Naive thymus-derived CD4-positive, alpha-beta T cell (primary cell): ENCODE measurements at regions not wholly inside any gene's neighbourhood (a gene's known extent, or its start where the extent isn't known, plus 50 kb on each side); places are given as distances from the start of the nearest gene placed in this dataset.
A peak's percentile ranks its signal among the peaks of the same experiment; 100 is the strongest.

ENCODE experiments used
- ATAC-seq: fragments of 150-1000 bp; cut with Tn5 transposase; 2 replicates; pipeline ENCODE4 v1.10.0; 2021; ENCODE audit warnings: mild to moderate bottlenecking, moderate library complexity
- CTCF ChIA-PET: fragments of 350-600 bp; sonication (Branson Sonifier 250); formaldehyde crosslinking; loops from one replicate; lab custom pipeline; 2021; ENCODE audit warnings: antibody characterized with exemption; lab: Charles Lee
- POLR2A ChIA-PET: fragments of 350-600 bp; sonication (Branson Sonifier 250); formaldehyde crosslinking; loops from one replicate; lab custom pipeline; 2021; ENCODE audit warnings: antibody characterized with exemption, inconsistent platforms; lab: Charles Lee
- DNase-seq, 9 donors: peaks; one replicate each; pipeline versions ENCODE4 v3.0.0 to v3.0.0-alpha.2; 2020 to 2022; ENCODE audit warnings: mixed read lengths in 1 of 9
- H3K27ac ChIP-seq: one replicate; pipeline ENCODE4 v1.7.0; 2013; ENCODE audit warnings: mild to moderate bottlenecking, low read depth, low read length, moderate library complexity
- H3K27me3 ChIP-seq, 2 donors: one replicate each; pipeline ENCODE4 v1.7.0; 2013; ENCODE audit warnings: low read length in 2 of 2, mild to moderate bottlenecking in 2 of 2, moderate library complexity in 2 of 2; ENCODE audit not compliant: control insufficient read depth in 2 of 2, insufficient read depth in 2 of 2
- H3K36me3 ChIP-seq, 3 experiments: 1 replicate in 2 of 3; 2 replicates in 1 of 3; pipeline ENCODE4 v1.7.0; 2013; ENCODE audit warnings: low read length in 3 of 3, mild to moderate bottlenecking in 3 of 3, moderate library complexity in 1 of 3; ENCODE audit not compliant: insufficient read depth in 3 of 3, control insufficient read depth in 2 of 3
- H3K4me1 ChIP-seq, 2 donors: one replicate each; pipeline ENCODE4 v1.7.0; 2013; ENCODE audit warnings: low read length in 2 of 2, mild to moderate bottlenecking in 2 of 2, moderate library complexity in 1 of 2; ENCODE audit not compliant: control insufficient read depth in 2 of 2, insufficient read depth in 2 of 2
- H3K4me3 ChIP-seq: 2 replicates; pipeline ENCODE4 v1.7.0; 2013; ENCODE audit warnings: mild to moderate bottlenecking, low read length
- H3K9me3 ChIP-seq, 3 experiments: 1 replicate in 2 of 3; 2 replicates in 1 of 3; pipeline ENCODE4 v1.7.0; 2013; ENCODE audit warnings: low read length in 3 of 3; ENCODE audit not compliant: control insufficient read depth in 2 of 3
- H3K27ac Mint-ChIP-seq, 9 donors: one replicate each; pipeline ENCODE4 v1.8.0; 2020 to 2022; ENCODE audit warnings: mixed read lengths in 9 of 9, mild to moderate bottlenecking in 8 of 9, moderate library complexity in 5 of 9, inconsistent platforms in 2 of 9
- H3K27me3 Mint-ChIP-seq, 5 donors: one replicate each; pipeline ENCODE4 v1.8.0; 2021 to 2022; ENCODE audit warnings: mixed read lengths in 5 of 5, mild to moderate bottlenecking in 1 of 5
- H3K36me3 Mint-ChIP-seq, 5 donors: one replicate each; pipeline ENCODE4 v1.8.0; 2020 to 2022; ENCODE audit warnings: mixed read lengths in 5 of 5, mild to moderate bottlenecking in 3 of 5, inconsistent platforms in 1 of 5
- H3K4me1 Mint-ChIP-seq, 7 donors: one replicate each; pipeline ENCODE4 v1.8.0; 2020 to 2022; ENCODE audit warnings: mixed read lengths in 7 of 7, mild to moderate bottlenecking in 3 of 7, inconsistent platforms in 1 of 7
- H3K4me3 Mint-ChIP-seq, 10 donors: one replicate each; pipeline ENCODE4 v1.8.0; 2020 to 2022; ENCODE audit warnings: mild to moderate bottlenecking in 10 of 10, mixed read lengths in 10 of 10, moderate library complexity in 6 of 10, inconsistent platforms in 2 of 10
- H3K9me3 Mint-ChIP-seq, 11 donors: one replicate each; pipeline ENCODE4 v1.8.0; 2020 to 2022; ENCODE audit warnings: mixed read lengths in 11 of 11, mild to moderate bottlenecking in 4 of 11, inconsistent platforms in 1 of 11, moderate library complexity in 1 of 11
- intact Hi-C, 2 donors: fragments of 100-400 bp; cut with micrococcal nuclease; formaldehyde crosslinking; loops; one replicate each; pipeline ENCODE4 v1.15.1; 2023

DNA sequence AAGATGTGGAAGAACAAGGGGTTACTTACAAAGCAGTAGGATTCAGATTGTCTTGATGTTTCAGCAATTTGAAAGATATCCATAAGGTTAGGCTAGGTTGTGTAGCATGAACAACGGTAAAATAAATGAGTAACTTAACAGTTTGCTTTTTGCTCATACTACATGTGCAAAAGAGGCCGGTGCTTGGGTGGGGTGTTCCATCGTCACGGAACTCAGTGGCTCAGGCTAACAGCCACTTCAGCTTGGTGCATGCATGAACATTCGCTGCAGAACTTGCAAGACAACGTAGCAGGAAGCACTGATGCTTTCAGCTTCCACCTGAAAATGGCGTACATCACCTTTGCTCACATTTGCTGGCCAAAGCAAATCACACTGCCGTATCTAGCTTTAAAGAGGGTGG, 407.3 kb upstream of the CDH20 start:
- POLR2A ChIA-PET = no interaction called here
- Mint-ChIP-seq H3K9me3 (peaks cover 0 to 16% (median 1%) of the 10 kb centered on the region in 11 donors), H3K36me3 (no peaks in the 10 kb centered on the region), H3K27ac (no peak overlapping the region), H3K4me1 (no peaks in the 10 kb centered on the region), H3K27me3 (no peaks in the 10 kb centered on the region), H3K4me3 (no peak overlapping the region)
- Histone ChIP-seq H3K4me3 (no peak overlapping the region), H3K27ac (no peak overlapping the region), H3K27me3 (no peaks in the 10 kb centered on the region), H3K9me3 (no peaks in the 10 kb centered on the region), H3K4me1 (no peaks in the 10 kb centered on the region), H3K36me3 (no peaks in the 10 kb centered on the region)
- intact Hi-C loops = no loop called here
- DNase-seq (no peak), ATAC-seq (no peak)
- CTCF ChIA-PET = no interaction called here

DNA sequence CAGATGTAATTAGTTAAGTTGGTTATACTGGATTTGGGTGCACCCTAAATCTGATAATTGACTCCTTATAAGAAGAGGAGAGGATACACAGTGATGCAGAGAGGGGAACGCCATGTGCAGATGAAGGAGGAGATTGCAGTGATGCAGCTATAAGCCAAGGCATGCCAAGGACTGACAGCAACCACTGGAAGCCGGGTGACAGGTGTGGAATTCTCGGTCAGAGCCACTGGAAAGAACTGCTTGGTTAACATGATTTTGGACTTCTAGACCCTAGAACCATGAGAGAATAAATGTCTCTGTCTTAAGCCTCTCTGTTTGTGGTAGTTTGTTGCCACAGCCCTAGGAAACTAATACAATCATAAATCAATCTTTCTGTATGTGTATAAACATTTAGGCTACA, 403.3 kb upstream of the CDH20 start:
- H3K36me3 ChIP-seq = no peaks in the 10 kb centered on the region
- POLR2A ChIA-PET = no interaction called here
- H3K36me3 Mint-ChIP-seq = no peaks in the 10 kb centered on the region

DNA sequence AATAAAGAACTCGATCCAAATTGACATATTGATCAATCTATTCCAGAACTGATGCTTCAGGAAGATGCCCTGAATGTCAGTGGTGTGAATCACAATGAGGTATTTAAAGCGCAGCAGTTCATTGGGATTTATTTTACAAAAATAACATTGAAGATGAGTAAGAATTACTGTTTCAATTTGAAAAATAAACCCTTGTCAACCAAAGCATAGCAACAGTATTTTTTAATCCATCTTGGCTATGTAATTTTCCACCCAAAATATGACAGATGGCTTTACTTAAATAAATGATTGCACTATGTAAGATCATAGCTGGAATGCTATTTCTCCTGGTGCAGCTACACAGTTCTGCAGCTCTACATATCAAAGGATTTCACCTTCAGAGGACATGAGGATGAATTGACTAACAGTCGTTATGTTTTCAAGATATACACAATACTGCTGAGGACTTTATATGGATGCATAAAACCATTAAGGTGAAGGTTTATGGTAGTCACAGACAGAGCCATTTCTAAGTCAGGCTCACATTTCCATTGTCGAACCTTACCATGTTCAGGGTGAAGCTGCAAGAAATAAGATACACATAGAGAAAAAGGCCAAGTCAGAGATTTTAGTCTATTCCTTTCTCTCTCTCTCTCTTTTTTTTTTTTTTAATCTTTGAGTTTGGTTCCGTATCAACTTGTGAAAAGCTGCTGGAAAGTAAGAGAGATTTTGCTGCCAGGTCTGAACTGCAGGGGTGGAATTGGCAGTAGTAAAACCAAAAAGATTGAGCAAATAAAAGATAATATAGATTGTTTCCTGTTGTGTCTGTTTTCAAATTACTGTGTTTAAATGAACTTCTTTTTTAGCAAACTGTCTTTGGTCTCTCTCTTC, 398.0 kb upstream of the CDH20 start:
- no peak overlapping the region for H3K27ac ChIP-seq
- Mint-ChIP-seq H3K4me3 (no peak overlapping the region), H3K36me3 (no peaks in the 10 kb centered on the region), H3K27ac (no peak overlapping the region), H3K27me3 (no peaks in the 10 kb centered on the region), H3K9me3 (peaks cover 0 to 20% (median 3%) of the 10 kb centered on the region in 11 donors), H3K4me1 (no peaks in the 10 kb centered on the region)
- intact Hi-C loops = no loop called here
- no peaks in the 10 kb centered on the region for H3K4me1 ChIP-seq
- CTCF ChIA-PET = no interaction called here
- ATAC-seq (no peak), DNase-seq (no peak)
- POLR2A ChIA-PET = no interaction called here
- no peaks in the 10 kb centered on the region for H3K9me3 ChIP-seq
- H3K4me3 ChIP-seq = no peak overlapping the region
- no peaks in the 10 kb centered on the region for H3K27me3 ChIP-seq
- H3K36me3 ChIP-seq = no peaks in the 10 kb centered on the region

More for the DNA sequence above, 403.3 kb upstream of the CDH20 start:
- Histone ChIP-seq H3K4me1 (no peaks in the 10 kb centered on the region), H3K4me3 (no peak overlapping the region), H3K27ac (no peak overlapping the region), H3K9me3 (no peaks in the 10 kb centered on the region), H3K27me3 (no peaks in the 10 kb centered on the region)
- intact Hi-C loops = no loop called here
- no peak overlapping the region for H3K4me3 Mint-ChIP-seq
- DNase-seq (no peak), ATAC-seq (no peak)
- peak overlapping the region in 1 of 9 donors; percentile 14 for H3K27ac Mint-ChIP-seq
- CTCF ChIA-PET = no interaction called here
- no peaks in the 10 kb centered on the region for H3K27me3 Mint-ChIP-seq
- peaks cover 0 to 26% (median 6%) of the 10 kb centered on the region in 11 donors for H3K9me3 Mint-ChIP-seq
- no peaks in the 10 kb centered on the region for H3K4me1 Mint-ChIP-seq

DNA sequence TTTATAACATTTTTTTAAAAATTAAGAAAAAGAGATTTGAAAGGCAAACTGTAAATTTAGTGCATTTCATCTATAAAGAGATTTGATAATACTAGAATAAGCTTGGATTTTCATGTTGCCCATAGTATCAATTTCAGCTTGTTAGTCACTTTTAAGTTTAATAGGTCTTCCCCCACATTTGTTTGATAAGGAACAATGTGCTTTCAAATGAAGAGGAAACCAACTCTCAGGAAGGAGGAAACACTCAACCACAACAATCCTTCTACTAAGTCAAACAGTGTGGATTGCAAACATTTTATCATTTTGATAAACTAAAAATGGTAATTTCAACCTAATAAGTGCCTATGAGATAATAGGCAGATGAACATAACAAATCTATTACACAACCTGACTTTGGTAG, 397.1 kb upstream of the CDH20 start:
- Mint-ChIP-seq H3K4me1 (no peaks in the 10 kb centered on the region), H3K36me3 (no peaks in the 10 kb centered on the region), H3K27me3 (no peaks in the 10 kb centered on the region), H3K27ac (no peak overlapping the region), H3K9me3 (peaks cover 0 to 20% (median 3%) of the 10 kb centered on the region in 11 donors), H3K4me3 (no peak overlapping the region)
- Histone ChIP-seq H3K27ac (no peak overlapping the region), H3K27me3 (no peaks in the 10 kb centered on the region), H3K4me1 (no peaks in the 10 kb centered on the region), H3K4me3 (no peak overlapping the region), H3K36me3 (no peaks in the 10 kb centered on the region), H3K9me3 (no peaks in the 10 kb centered on the region)
- intact Hi-C loops = no loop called here
- ATAC-seq (no peak), DNase-seq (no peak)
- ChIA-PET POLR2A (no interaction called here), CTCF (no interaction called here)

DNA sequence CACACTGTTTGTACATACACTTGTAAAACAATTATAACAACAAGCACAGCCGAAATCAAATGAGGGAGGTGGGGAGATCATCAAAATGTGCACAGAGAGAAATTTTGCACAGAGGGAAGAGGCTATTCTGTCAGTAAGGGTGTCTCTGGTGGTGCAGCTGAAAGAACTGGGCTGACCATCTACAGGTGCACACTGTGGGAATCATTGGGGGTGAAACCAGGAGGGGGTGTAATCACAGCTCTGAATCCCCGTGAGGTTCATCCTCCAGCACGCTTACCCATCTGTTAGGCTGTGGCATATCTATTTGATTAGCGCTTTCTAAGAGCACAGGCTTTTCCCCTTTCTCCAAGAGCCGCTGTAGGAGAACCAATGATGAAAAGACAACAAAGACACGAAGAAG, 389.9 kb upstream of the CDH20 start:
- no peaks in the 10 kb centered on the region for H3K27me3 ChIP-seq
- no peak overlapping the region for H3K4me3 ChIP-seq
- H3K9me3 ChIP-seq = no peaks in the 10 kb centered on the region
- Mint-ChIP-seq H3K4me3 (no peak overlapping the region), H3K27me3 (no peaks in the 10 kb centered on the region), H3K27ac (no peak overlapping the region), H3K4me1 (no peaks in the 10 kb centered on the region), H3K36me3 (no peaks in the 10 kb centered on the region), H3K9me3 (peaks cover 0 to 11% (median 2%) of the 10 kb centered on the region in 11 donors)
- ChIA-PET POLR2A (no interaction called here), CTCF (no interaction called here)
- no peak for DNase-seq
- H3K4me1 ChIP-seq = no peaks in the 10 kb centered on the region
- no peak overlapping the region for H3K27ac ChIP-seq
- intact Hi-C loops = no loop called here
- ATAC-seq = no peak
- no peaks in the 10 kb centered on the region for H3K36me3 ChIP-seq

DNA sequence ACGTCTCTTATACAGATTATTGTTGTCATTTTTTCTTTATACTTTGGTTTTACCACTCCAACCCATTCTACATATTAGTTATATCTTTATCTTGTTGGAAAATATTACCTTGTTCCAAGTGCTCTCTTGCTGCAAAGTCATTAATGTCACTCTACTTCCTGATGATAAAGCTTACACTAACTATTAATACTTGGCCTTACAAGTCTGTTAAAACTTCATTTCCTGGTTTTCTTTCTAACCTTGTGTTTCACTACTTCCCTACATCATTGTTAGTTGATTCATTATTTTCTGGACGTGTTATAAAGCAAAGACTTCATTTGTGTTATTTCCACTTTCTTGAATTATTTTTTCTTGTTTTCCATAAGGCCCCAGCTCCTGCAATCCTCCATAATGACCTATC, 382.6 kb upstream of the CDH20 start:
- no peaks in the 10 kb centered on the region for H3K27me3 Mint-ChIP-seq
- H3K27ac Mint-ChIP-seq = no peak overlapping the region
- Histone ChIP-seq H3K27ac (no peak overlapping the region), H3K36me3 (no peaks in the 10 kb centered on the region), H3K9me3 (no peaks in the 10 kb centered on the region), H3K27me3 (no peaks in the 10 kb centered on the region), H3K4me1 (no peaks in the 10 kb centered on the region), H3K4me3 (no peak overlapping the region)
- CTCF ChIA-PET = interaction anchor here (0.7 kb wide), 1 partner anchor 266 kb away, joined by 3 read pairs; no protein-coding TSS in a partner anchor
- no peak overlapping the region for H3K4me3 Mint-ChIP-seq
- no peaks in the 10 kb centered on the region for H3K4me1 Mint-ChIP-seq
- H3K36me3 Mint-ChIP-seq = no peaks in the 10 kb centered on the region
- intact Hi-C loops = no loop called here
- peaks cover 0 to 4% (median 0%) of the 10 kb centered on the region in 11 donors for H3K9me3 Mint-ChIP-seq
- no peak for DNase-seq
- ATAC-seq = no peak
- POLR2A ChIA-PET = no interaction called here

DNA sequence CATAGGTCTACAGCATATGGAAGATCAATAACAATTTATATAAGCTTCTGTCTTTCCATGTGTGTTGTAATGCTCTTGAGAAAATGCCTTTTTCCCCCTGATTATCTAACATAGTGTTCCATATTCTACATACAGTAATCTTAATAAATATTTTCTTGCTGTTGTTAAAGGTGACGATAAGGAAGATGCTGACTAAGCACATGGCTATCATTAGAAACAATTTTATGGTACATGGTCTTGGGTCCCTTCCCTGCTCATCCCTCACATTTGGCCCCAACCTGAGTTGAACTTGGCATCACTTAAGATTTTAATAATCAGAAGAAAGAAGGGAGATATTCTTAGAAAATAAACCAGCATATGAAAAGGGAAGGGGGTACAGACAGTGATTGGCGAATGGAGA, 382.1 kb upstream of the CDH20 start:
- CTCF ChIA-PET = interaction anchor here (0.7 kb wide), 1 partner anchor 267 kb away, joined by 3 read pairs; no protein-coding TSS in a partner anchor
- intact Hi-C loops = no loop called here
- Mint-ChIP-seq H3K4me3 (no peak overlapping the region), H3K36me3 (no peaks in the 10 kb centered on the region), H3K9me3 (peaks cover 0 to 6% (median 0%) of the 10 kb centered on the region in 11 donors), H3K4me1 (no peaks in the 10 kb centered on the region), H3K27me3 (no peaks in the 10 kb centered on the region), H3K27ac (no peak overlapping the region)
- Histone ChIP-seq H3K27me3 (no peaks in the 10 kb centered on the region), H3K4me3 (no peak overlapping the region), H3K4me1 (no peaks in the 10 kb centered on the region), H3K27ac (no peak overlapping the region), H3K9me3 (no peaks in the 10 kb centered on the region), H3K36me3 (no peaks in the 10 kb centered on the region)
- DNase-seq = no peak
- no peak for ATAC-seq
- POLR2A ChIA-PET = no interaction called here
